ENCODE measurements at regions not wholly inside any gene's neighbourhood (a gene's known extent, or its start where the extent isn't known, plus 50 kb on each side); places are given as distances from the start of the nearest gene placed in this dataset.

DNA sequence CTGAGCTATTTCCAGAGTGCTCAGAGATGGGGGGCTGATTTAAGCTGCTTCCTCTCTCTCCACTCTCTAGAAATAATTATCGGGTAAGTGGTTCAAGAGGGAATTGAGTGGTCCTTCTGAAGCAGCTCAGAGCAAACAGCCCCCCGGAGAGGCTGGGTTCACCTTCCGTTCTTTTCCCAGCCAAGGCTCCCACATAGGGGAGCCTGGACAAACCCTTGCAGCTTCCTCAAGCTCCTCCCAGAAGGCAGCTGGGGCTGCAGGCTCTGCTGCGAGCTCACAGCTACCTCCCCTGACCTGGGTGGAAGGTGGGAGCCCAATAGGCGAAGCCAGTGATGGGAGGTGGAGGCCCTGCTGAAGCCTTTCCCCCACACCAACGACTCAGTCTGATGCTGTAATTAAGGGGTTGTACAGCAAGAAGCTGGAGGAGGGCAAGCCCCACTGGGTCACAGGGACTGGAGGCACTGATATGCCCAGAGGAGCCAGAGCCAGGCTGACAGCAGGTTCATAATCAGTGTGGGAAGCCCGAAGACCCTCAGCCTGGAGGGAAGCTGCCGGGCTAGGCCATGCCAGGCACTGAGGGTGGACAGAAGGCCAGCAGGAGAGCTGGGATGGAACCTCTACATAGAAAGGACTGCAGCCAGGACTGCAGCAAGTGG, 52.4 kb downstream of the ARL6IP4 start:
- Histone ChIP-seq H3K9me3 (ENCODE audit: control insufficient read depth, low read depth, low read length) (no peaks in the 10 kb centered on the region), H3K36me3 (ENCODE audit: control insufficient read depth in 2 of 2, extremely low read depth in 1 of 2, insufficient read depth in 2 of 2, low read length in 2 of 2) (peaks cover 8 to 9% of the 10 kb centered on the region in 2 experiments), H3K27me3 (ENCODE audit: control insufficient read depth, extremely low read depth, insufficient read depth, low read length) (no peaks in the 10 kb centered on the region), H3K4me2 (ENCODE audit: control insufficient read depth, extremely low read depth, insufficient read depth, low read depth, low read length) (no peak overlapping the region), H4K20me1 (ENCODE audit: control insufficient read depth, extremely low read depth, insufficient read depth, low read length) (no peaks in the 10 kb centered on the region), H3K4me3 (ENCODE audit: control insufficient read depth in 2 of 3, extremely low read depth in 1 of 3, insufficient read depth in 2 of 3, low read depth in 1 of 3, low read length in 3 of 3) (no peak overlapping the region), H2AFZ (ENCODE audit: control insufficient read depth, low read length) (no peak overlapping the region), H3K4me1 (ENCODE audit: control insufficient read depth, extremely low read depth, insufficient read depth, low read length) (peaks cover 9% of the 10 kb centered on the region), H3K27ac (ENCODE audit: control insufficient read depth, insufficient read depth, low read length) (no peak overlapping the region), H3K9me1 (ENCODE audit: control insufficient read depth, extremely low read depth, insufficient read depth, low read length) (no peaks in the 10 kb centered on the region), H3K9ac (ENCODE audit: control insufficient read depth, extremely low read depth, insufficient read depth, low read length) (no peak overlapping the region), H3K79me2 (ENCODE audit: control insufficient read depth, insufficient read depth, low read length) (no peaks in the 10 kb centered on the region)
- DNase-seq (ENCODE audit: low read depth, low spot score) (no peak), FAIRE-seq (no peak)
- TF ChIP-seq CTCF (optimal IDR thresholded peaks at IDR 0.05 in 1 of 3, IDR thresholded peaks at IDR 0.05 in 1 of 3, conservative IDR thresholded peaks at IDR 0.05 in 1 of 3; ENCODE audit: extremely low read depth in 1 of 3, insufficient read depth in 2 of 3, low read length in 3 of 3) (no peak), EZH2 (IDR thresholded peaks at IDR 0.05; ENCODE audit: low read length) (no peak)
- dilution Hi-C loops (cut with MboI; ENCODE audit: extremely low pct_ligation_motif_present, low sequenced_read_pairs): no loop called here
